ENCODE measurements at regions not wholly inside any gene's neighbourhood (a gene's known extent, or its start where the extent isn't known, plus 50 kb on each side); places are given as distances from the start of the nearest gene placed in this dataset.

- TF ChIP-seq CTCF (conservative IDR thresholded peaks at IDR 0.05; ENCODE audit: low read depth): no peak
- DNase-seq (ENCODE audit: low spot score): no peak
- CTCF ChIA-PET: interaction anchor here (0.7 kb wide), 1 partner anchor 11 kb away, joined by 3 read pairs; no protein-coding TSS in a partner anchor
- no peak overlapping the region for H3K27ac ChIP-seq
- POLR2A ChIA-PET (ENCODE audit: low non-redundant PET): no interaction called here
Measured at GRCh38 chr4:138092060-138092459, 150.1 kb downstream of the SLC7A11 start.

GRCh38 chr4:138090918-138091676 lies 151.1 kb downstream of the SLC7A11 start:
- TF ChIP-seq CTCF (conservative IDR thresholded peaks at IDR 0.05; ENCODE audit: low read depth): no peak
- no peak for DNase-seq (ENCODE audit: low spot score)
- H3K27ac ChIP-seq: no peak overlapping the region
- CTCF ChIA-PET: interaction anchor here (0.5 to 2.8 kb wide), 20 partner anchors 9 to 1172 kb away, joined by 3 to 15 read pairs (median 4); no protein-coding TSS in a partner anchor
- POLR2A ChIA-PET (ENCODE audit: low non-redundant PET): no interaction called here

- peak; percentile 79 for DNase-seq (ENCODE audit: low spot score)
- no peak overlapping the region for H3K27ac ChIP-seq
- POLR2A ChIA-PET (ENCODE audit: low non-redundant PET): no interaction called here
- TF ChIP-seq CTCF (conservative IDR thresholded peaks at IDR 0.05; ENCODE audit: low read depth): peak; percentile 81
- CTCF ChIA-PET: interaction anchor here (0.5 to 2.8 kb wide), 25 partner anchors 9 to 1171 kb away, joined by 3 to 15 read pairs (median 3); no protein-coding TSS in a partner anchor
Measured at GRCh38 chr4:138090150-138090917, 151.8 kb downstream of the SLC7A11 start.

DNA sequence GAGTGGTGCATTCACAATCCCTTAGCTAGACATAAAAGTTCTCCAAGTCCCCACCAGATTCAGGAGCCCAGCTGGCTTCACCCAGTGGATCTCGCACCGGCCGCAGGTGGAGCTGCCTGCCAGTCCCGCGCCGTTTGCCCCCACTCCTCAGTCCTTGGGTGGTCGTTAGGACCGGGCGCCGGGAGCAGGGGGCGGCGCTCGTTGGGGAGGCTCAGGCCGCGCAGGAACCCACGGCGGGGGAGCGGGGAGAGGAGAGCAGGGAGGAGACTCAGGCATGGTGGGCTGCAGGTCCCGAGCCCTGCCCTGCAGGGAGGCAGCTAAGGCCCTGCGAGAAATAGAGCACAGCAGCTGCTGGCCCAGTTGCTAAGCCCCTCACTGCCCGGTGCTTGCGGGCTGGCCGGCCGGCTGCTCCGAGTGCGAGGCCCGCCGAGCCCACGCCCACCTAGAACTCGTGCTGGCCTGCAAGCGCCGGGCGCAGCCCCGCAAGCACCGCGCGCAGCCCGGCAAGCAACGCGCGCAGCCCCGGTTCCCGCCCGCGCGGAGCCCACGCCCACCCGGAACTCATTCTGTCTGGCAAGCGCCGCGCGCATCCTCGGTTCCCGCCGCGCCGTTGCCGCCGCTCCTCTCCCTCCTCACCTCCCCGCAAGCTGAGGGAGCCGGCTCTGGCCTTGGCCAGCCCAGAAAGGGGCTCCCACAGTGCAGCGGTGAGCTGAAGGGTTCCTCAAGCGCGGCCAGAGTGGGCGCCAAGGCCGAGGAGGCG lies 153.5 kb downstream of the SLC7A11 start:
- POLR2A ChIA-PET (ENCODE audit: low non-redundant PET): no interaction called here
- TF ChIP-seq CTCF (conservative IDR thresholded peaks at IDR 0.05; ENCODE audit: low read depth): no peak
- H3K27ac ChIP-seq: no peak overlapping the region; the same call in 1 of the 2 replicates
- CTCF ChIA-PET: interaction anchor here (0.7 to 2.8 kb wide), 2 partner anchors 16 to 268 kb away, joined by 3 to 14 read pairs; no protein-coding TSS in a partner anchor
- DNase-seq (ENCODE audit: low spot score): no peak

DNA sequence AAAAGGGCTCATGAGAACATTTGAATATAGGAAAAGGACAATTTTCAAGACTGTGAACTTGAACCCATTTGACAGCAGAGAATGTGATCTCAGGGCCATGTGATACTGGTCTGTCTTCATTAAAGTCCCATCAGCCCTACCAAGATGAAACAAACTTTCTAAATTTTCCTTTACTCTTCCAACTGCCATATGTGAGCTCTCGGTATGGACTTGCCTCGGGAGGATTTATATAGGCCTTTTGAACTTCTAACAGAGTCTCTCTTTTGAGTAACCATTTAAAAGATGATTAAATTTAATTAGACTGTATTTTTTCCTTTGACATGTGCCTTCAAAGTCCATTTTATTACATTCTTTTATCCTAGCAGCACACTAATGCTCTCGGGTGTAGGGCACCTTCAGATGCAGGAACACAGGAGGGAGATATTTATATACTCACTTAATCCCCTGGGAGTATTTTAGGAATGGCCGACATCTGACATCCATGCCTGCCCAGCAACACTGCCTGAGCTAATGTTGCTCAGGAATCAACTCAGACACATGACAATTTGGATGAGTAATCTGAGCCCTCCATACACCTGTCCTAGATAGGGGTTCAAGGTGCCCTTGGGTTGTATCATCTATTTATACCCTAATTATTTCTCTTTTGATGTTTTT lies 155.0 kb downstream of the SLC7A11 start:
- no peak overlapping the region for H3K27ac ChIP-seq
- no peak for TF ChIP-seq CTCF (conservative IDR thresholded peaks at IDR 0.05; ENCODE audit: low read depth)
- CTCF ChIA-PET: no interaction called here
- POLR2A ChIA-PET (ENCODE audit: low non-redundant PET): no interaction called here
- no peak for DNase-seq (ENCODE audit: low spot score)
